Ishikawa (cell line): ENCODE measurements at regions not wholly inside any gene's neighbourhood (a gene's known extent, or its start where the extent isn't known, plus 50 kb on each side); places are given as distances from the start of the nearest gene placed in this dataset.

Source experiments
- CEBPB ChIP-seq: IDR thresholded peaks from 2 replicates; pipeline ENCODE4 v1.6.1; 2012
- CREB1 ChIP-seq: IDR thresholded peaks from 2 replicates; pipeline ENCODE4 v1.6.1; 2012; ENCODE audit warnings: low read depth
- EGR1 ChIP-seq: IDR thresholded peaks from 2 replicates; pipeline ENCODE4 v1.6.1; 2012
- EP300 ChIP-seq: IDR thresholded peaks from 2 replicates; pipeline ENCODE4 v1.6.1; 2012; ENCODE audit warnings: borderline replicate concordance
- FOXM1 ChIP-seq: IDR thresholded peaks from 2 replicates; pipeline ENCODE4 v1.6.1; 2012; ENCODE audit warnings: low read depth, borderline replicate concordance
- NFIC ChIP-seq: IDR thresholded peaks from 2 replicates; pipeline ENCODE4 v1.6.1; 2012
- RAD21 ChIP-seq: IDR thresholded peaks from 2 replicates; pipeline ENCODE4 v1.6.1; 2012; ENCODE audit warnings: low read depth
- REST ChIP-seq: IDR thresholded peaks from 2 replicates; pipeline ENCODE4 v1.6.1; 2012; ENCODE audit warnings: low read depth, mild to moderate bottlenecking
- TAF1 ChIP-seq: IDR thresholded peaks from 2 replicates; pipeline ENCODE4 v1.6.1; 2012; ENCODE audit warnings: low read depth, mild to moderate bottlenecking
- TCF12 ChIP-seq: IDR thresholded peaks from 2 replicates; pipeline ENCODE4 v1.6.1; 2012; ENCODE audit warnings: low read depth
- TEAD4 ChIP-seq: IDR thresholded peaks from 2 replicates; pipeline ENCODE4 v1.6.1; 2012
- YY1 ChIP-seq: IDR thresholded peaks from 2 replicates; pipeline ENCODE4 v1.6.1; 2012; ENCODE audit warnings: low read depth
- ZBTB7A ChIP-seq: IDR thresholded peaks from 2 replicates; pipeline ENCODE4 v1.6.1; 2012; ENCODE audit warnings: low read depth
- TF ChIP-seq, protein P1 (sequence below): IDR thresholded peaks from 2 replicates; pipeline ENCODE4 v1.6.1; 2012
- TF ChIP-seq, protein P2 (sequence below): IDR thresholded peaks from 2 replicates; pipeline ENCODE4 v1.6.1; 2012

- no peak for TF ChIP-seq FOXM1
These were observed 1694.1 kb upstream of the CELF4 start for GRCh38 chr18:39259736-39260135.

GRCh38 chr18:39244242-39244641 lies 1678.6 kb upstream of the CELF4 start:
- TF ChIP-seq CREB1 (no peak), TAF1 (no peak), YY1 (no peak), RAD21 (no peak), TEAD4 (no peak), REST (no peak)
- TF ChIP-seq, protein P1, sequence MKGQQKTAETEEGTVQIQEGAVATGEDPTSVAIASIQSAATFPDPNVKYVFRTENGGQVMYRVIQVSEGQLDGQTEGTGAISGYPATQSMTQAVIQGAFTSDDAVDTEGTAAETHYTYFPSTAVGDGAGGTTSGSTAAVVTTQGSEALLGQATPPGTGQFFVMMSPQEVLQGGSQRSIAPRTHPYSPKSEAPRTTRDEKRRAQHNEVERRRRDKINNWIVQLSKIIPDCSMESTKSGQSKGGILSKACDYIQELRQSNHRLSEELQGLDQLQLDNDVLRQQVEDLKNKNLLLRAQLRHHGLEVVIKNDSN: no peak

DNA sequence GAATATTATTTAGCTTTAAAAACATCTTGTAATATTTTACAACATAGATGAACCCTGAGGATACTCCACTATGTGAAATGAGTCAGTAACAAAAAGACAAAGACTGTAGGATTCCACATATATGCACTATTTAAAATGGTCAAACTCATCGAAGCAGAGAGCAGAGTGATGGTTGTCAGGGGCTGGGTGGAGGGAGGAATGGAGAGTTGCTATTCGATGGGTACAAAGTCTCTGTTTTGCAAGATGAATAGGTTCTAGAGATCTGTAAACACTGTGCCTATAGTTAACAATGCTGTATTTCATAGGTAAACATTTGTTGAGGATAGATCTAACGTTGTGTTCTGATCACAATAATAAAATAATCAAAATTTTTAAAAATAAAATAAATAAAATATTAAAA lies 1675.9 kb upstream of the CELF4 start:
- TF ChIP-seq YY1: no peak
- no peak for TF ChIP-seq ZBTB7A
- no peak for TF ChIP-seq EP300
- TF ChIP-seq RAD21: no peak
- TF ChIP-seq, protein P1: no peak
- TF ChIP-seq, protein P2, sequence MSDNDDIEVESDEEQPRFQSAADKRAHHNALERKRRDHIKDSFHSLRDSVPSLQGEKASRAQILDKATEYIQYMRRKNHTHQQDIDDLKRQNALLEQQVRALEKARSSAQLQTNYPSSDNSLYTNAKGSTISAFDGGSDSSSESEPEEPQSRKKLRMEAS: no peak
- TF ChIP-seq EGR1: no peak
- TF ChIP-seq TCF12: no peak
- no peak for TF ChIP-seq CREB1
- TF ChIP-seq CEBPB: no peak
- no peak for TF ChIP-seq TAF1
- TF ChIP-seq REST: no peak
- TF ChIP-seq NFIC: no peak
- no peak for TF ChIP-seq FOXM1
- TF ChIP-seq TEAD4: no peak

- TF ChIP-seq CEBPB (no peak), FOXM1 (no peak), TAF1 (no peak), YY1 (no peak), NFIC (no peak), ZBTB7A (no peak), EGR1 (no peak)
- TF ChIP-seq, protein P2: no peak
These were observed 1673.5 kb upstream of the CELF4 start for GRCh38 chr18:39238981-39239660.

- TF ChIP-seq ZBTB7A (no peak), TAF1 (no peak)
These were observed 1669.6 kb upstream of the CELF4 start for GRCh38 chr18:39235118-39235719.

DNA sequence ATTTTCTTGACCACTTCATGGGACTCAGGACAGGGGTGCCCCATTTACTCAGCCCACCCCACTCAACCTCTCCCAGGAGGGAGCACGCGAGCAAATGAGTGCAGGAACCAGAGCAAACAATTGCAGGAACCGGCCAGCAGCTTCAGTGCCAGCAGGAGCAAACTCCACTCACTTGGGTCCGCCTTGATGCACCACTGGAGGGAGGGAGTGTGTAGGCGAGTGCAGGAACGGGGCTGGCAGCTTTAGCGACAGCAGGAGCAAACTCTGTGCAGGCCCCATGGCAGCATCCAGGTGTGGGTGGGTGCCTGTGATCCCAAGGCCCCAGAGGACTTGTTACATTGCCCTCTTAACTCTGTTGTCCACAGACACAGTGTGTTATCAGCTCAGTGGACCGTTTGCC lies 1667.3 kb upstream of the CELF4 start:
- TF ChIP-seq FOXM1 (no peak), CEBPB (no peak), EGR1 (no peak), EP300 (no peak), TEAD4 (no peak), REST (no peak), RAD21 (no peak), CREB1 (no peak), ZBTB7A (no peak), TAF1 (no peak), NFIC (no peak), TCF12 (no peak), YY1 (no peak)
- TF ChIP-seq, protein P2: no peak
- TF ChIP-seq, protein P1: no peak
